NCI-H69 (cell line): ENCODE measurements at regions not wholly inside any gene's neighbourhood (a gene's known extent, or its start where the extent isn't known, plus 50 kb on each side); places are given as distances from the start of the nearest gene placed in this dataset.
"Not testable (repeated sequence)": the region's sequence is repeated elsewhere in the genome, so short reads cannot be mapped to it uniquely, and the experiment has no call there.

Experiments
- DNase-seq: peaks from one replicate; lab custom pipeline; 2025; lab: John Stamatoyannopoulos, UW

DNA sequence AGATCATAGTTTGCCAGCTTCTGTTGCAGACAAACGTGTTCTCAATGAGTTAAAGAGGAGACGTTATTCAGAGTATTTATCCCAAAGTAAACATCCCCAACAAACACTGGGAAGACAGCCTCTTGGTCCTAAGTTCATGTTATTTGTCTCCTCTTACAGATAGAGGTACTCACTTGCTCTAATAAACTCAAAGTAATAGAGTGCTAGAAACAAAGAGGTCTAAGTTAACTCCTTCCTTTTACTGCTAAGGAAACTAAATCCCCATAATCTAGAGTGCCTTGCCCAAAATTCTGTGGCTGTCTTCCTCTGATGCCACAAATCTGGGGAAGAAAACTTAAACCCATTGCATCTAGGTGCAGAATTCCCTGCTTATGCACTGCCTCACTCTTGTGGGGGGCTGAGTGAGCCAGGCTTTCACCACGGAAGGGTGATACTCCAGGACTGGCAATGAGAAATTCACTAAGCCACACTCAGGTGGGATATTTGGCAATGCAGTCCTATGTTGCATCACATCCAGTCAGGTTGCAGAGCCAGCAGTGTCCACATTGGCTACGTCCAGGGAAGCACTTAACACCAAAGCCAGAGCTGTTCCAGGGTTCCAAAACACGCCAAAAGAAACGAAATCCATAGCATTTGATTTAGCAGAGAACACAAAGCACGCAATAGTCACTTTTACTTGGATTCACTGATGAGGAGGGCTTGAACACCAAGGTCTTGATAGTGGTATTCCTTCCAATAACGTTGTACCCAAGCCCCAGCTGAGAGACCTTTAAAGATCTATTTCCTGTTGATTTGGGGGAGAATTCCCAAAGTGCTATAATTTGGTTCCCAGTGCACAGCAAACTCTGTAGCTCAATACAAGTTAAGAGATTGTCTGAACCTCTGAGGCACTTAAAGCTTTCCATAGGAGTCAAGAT, 81.0 kb upstream of the FOXQ1 start:
- no peak for DNase-seq

DNA sequence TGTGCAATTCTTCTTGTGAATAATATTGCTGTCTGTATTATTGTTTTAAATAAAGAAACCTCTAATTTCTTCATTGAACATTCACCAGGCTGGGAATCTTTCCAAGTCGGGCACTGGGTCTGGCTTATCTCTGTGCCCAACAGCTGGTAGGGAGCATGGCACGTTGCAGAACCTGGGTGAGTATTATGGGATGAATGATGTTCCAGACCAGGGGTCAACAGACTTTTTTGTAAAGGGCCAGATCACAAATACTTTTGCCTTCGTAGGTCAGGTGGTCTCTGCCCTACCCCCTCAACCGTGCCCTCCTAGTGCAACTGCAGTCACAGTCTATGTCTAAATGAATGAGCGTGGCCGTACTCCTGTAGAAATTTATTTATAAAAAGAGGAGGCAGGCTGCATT, 81.6 kb upstream of the FOXQ1 start:
- no peak for DNase-seq

DNA sequence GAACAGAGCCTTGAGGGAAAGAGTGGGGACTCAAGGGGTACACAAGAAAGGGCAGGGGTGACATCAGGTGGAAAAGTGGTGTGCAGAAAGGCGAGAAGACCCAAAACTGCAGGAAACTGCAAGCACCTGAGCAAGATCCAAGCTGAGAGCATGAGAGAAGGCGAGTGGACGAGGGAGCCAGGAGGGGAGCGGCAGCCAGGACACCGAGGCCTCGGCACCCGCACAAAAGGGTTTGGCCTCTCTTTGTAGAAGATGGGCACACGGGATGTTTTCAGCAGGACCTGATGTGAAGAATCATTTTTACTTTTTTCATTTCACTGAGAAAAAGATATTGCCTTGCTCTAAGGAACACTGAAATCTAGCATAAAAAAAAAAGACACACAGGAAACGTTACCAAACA, 82.1 kb upstream of the FOXQ1 start:
- DNase-seq, result no peak

DNA sequence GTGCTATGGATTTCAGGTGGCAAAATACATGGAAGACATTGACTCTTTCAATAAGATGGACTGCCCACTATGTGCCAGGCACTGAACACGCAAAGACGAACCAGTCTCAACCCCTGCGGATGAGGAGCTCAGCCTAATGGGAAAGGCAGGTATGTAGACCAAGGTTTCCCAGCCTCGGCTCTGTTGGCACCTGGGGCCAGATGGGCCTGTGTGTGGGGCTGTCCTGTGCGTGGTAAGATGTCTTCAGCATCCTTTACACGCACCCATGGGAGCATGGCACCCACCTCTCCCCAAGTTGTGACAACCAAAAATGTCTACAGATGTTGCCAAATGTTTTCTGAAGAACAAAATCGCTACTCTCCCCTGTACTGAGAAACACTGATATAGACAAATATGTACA, 82.6 kb upstream of the FOXQ1 start:
- DNase-seq, result no peak

DNA sequence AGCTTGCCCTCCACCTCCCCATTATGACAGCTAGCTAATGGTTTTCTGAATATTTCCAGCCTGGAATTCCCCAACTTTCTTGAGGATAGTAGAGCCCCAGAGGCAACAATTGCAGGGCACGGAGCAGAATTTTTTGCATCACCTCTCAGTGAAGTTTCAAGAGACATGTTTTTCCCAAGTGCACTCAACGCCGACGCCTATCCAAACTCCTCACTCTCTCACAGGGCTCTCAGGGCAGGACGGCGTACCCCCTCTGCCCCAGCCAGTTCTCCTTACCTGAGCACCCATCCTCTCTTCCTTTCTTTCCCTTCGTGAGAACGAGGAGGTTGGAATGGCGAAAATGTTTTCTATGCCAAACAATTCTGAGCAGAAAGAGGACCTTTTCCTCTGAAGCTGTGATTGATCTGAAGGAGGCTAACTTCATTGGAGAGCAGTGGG, 83.1 kb upstream of the FOXQ1 start:
- DNase-seq, result no peak

DNA sequence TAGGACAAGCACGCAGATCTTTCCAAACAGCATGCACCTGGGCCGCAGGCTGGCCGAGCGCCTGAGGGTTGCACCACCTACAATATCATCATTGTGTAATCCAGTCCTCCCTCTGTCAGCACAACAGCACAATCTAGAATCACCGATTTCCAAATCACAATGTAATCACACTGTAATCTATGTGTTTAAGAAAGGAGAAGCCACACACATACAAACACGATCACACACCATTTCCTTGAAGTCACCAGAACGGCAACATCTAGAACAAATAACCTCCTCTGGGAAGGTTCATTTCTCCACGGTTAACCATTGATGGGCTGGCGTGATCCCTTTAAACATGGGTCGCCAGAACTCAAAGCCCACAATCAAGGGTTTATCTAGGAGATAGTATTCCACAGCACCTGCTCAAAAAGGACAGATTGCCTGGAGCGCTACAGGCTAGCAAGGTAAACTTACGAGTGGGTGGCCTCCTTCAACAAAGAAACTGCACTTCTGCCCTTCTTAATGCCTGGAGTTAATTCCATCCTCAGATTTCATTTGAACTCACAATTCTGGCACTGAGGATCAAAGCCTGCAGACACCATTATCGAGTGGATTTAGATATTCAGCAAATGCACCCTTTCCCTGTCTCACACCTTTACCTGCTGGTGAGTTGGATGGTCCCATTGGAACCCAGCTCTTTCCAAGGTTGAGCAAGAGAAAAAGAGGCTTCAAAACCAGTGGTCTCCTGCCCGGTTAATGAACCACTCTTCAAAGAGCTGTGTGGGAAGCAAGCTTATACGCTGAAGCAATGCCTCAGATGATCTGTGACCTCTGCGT, 83.8 kb upstream of the FOXQ1 start:
- no peak for DNase-seq

DNA sequence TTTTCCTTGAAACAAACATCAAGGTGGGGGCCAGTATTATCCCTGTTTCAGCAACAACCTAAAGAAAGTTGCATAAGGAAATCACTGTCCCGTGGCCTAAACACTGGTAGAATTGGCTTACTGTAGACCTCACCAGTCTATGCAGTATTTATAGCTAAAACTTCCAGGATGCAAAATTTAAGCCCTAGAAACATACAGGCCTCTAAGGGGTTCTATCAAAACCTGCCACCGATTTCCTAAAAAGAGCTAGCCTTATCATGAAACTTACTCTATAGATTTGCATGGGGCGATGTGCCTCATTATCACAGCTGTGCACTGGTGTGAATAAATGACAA, 84.3 kb upstream of the FOXQ1 start:
- DNase-seq, result no peak

DNA sequence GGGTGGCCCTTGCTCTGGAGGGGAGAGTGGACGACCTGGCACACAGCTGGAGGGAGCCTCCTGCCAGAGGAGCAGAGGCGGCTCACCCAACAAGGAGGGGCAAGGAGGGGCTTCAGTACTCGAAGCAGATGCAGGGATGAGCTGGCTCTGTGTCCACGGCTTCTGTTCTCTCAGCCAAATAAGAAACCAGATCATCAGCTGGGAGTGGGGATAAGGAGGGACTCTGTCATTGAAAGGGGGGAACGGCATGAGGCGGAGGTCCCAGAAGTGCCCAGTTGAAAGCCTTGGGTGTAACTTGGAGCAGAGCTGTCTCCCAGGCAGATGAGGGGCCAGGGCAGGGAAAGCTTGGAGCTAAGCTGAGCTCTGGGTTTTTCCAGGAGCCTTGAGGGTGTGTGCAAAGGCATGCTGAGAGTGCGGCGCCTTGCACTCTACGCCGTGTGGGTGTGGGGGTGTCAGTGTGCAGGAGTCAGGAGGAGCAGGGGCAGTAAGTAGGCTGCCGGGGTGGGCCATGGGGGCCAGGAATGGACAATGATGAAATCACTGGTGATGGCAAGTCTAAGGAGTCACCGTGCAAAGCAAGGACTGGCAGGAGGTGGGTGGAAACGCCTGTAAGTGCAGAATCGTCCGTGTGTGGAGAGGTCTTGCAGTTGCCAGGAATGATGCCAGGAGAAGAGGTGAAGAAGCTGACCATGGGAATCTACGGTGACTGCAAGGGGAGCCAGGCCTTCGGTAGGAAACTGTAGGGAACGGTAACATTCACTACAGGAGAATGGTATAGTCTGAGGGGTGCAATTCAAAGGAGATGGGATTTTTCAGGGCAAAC, 85.4 kb upstream of the FOXQ1 start:
- no peak for DNase-seq

DNA sequence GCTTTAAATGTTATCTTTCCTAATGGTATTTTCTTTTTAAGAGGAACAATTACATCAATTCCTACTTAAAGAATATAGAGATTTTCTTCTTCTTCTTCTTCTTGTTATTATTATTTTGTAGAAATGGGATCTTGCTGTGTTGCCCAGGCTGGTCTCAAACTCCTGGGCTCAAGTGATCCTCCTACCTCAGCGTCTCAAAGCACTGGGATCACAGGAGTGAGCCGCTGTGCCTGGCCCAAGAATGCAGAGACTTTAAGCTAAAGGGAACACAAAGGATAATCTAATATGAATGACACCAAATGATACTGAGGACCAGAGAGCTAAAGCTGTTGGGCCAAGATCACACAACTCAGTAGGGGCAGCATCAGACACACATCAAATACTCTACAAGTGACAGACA, 87.4 kb upstream of the FOXQ1 start:
- no peak for DNase-seq

DNA sequence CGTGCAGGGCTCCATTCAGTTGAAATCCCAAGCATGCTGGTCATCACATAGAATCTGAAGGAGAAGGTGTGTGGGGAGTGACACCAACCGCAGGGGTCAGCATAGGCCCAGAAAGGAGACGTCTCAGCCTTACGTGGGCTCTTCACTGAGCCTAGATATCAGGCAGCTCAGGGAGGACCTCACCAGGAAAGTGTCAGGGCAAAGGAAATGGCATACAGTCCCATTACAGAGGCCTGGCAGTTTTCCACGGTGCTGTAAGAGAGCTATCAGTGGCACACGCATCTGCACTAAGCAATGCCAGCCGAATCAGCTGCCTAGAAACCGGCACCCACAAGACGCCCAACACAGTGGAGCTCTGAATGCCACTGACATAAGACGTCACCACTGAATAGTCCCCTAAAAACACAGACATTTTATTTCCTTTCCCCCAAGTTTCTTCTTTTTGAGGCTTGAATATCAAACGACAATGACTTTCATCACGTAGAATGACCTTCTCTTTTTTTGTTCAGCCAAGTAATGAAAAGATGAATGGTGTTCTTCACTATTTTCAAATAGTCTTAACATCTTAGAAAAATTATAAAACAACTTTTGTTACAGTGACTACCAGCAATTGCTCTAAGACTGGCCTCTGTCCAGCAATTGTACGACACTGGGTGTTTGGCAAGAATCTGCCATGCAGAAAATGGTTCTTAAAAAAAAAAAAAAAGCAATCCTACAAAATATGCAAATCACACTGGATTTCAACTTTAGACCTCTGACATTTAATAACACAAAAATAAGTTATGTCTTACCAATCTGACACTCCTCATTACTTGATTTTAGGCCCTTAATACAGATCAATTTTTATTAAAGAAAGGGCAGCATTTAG, 88.9 kb upstream of the FOXQ1 start:
- no peak for DNase-seq

DNA sequence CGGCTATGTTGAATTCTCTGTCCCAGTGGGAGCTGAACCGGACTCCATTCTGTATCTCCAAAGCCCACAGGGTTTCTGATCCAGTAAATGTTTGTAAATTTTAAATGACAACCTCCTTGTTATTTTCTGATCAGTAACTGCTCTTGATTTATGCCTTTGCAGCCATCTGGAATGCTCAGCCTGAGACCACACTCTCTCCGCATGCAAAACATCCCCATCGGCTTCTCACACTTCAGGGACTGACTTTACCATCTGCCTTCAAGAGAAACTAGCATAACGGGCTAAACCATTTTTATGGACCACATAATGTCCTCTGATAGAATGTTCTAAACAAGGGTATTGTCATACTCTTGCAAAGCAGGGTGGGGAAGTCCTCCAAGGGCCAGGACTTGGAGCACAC, 94.5 kb upstream of the FOXQ1 start:
- DNase-seq, result no peak

DNA sequence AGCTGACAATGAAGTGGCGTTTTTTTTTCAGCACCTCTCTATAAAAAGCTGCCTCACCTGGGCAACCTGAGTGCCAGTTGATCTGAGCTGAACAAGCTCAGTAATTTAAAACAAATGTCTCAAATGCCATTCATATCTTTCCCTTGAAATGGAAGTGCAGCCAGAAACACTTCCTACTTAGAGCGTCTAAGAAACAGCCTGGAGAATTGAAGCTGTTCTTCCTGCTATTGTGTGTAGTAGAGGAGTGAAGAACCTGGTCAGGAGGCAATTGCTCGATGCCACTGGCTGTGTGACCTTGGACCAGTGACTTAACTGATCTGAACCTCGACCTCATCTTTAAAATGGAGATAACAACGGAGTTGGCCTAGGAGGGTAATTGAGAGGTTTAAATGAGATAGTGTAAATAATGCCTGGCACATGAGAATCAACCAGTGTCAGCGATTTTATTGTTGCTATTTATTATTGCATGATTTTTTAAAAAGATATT, 95.4 kb upstream of the FOXQ1 start:
- no peak for DNase-seq

DNA sequence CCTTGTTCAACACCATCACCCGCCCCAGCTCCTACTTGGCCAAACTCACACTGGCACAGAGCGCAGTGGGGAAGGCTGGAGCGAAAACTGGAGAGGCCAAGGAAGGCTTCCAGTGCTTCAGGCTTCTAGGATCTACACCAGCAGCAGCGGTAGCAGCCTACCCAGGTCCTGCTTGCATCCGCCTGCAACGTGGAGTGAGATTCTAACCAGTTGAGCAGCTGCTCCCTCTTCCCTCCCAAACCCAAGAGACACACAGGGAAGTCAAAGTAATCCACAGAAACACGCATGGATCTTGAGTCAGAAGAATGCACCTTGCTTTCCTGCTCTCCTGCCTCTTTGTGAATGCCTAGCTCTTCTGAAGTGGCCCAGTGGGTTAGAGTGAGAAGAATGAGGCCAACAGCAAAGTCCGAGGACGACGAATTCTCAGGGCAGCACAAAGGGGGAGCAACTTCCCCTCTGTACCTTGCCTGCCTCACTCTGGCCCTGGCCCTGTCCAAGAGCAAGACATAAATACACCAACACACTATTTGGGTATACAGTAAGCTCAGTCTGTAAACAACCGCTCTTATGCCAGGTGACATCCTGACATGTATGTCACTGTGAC, 95.9 kb upstream of the FOXQ1 start:
- no peak for DNase-seq

DNA sequence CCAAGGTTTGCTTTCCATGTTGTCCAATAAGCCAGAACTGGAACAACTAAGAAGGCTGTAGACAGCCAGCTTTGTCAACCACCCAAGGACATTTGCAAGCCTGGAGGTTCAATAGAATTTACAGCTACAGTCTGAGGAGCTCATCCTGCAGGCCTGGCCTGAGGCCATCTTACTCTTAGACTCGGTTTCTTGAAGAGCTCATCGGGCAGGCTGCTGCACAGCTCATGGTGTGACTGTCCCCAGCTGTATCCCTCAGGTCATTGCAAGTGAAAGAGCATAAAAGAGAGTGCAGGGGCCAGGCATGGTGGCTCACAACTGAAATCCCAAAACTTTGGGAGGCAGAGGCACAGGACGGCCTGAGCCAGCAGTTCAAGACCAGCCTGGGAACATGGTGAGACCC, 96.9 kb upstream of the FOXQ1 start:
- DNase-seq, result no peak

DNA sequence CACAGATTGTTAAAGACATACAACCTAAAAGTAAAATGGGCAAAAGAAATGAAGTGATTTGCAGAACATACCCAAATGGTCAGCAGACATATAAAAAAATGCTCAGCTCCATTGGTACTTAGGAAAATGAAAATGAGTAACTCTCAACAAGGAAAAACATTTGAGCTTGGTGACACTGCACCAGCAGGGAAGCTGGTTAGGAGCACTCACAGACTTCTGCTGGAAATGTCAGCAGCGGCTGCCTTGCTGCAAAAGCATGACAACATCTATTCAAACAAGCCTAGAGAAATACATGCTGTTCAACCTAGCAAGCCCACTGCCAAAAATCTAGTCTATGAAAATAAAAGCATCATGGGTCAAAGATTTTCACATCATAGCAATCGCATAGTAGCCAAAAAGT, 99.0 kb upstream of the FOXQ1 start:
- no peak for DNase-seq

DNA sequence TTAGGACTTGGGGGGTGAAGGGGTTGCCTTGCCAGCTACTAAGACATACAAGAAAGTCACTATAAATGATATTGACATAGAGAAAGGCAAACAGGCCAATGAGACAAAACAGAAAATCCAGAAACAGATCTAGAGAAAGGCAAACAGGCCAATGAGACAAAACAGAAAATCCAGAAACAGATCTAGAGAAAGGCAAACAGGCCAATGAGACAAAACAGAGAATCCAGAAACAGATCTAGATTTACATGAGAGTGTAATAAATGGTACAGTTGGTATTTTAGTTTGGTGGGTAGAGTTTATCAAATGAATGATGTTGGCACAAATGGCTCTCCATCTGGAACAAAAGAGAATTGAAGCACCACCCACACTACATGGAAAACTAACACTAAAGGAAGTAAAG, 99.8 kb upstream of the FOXQ1 start:
- not testable (repeated sequence) for DNase-seq

DNA sequence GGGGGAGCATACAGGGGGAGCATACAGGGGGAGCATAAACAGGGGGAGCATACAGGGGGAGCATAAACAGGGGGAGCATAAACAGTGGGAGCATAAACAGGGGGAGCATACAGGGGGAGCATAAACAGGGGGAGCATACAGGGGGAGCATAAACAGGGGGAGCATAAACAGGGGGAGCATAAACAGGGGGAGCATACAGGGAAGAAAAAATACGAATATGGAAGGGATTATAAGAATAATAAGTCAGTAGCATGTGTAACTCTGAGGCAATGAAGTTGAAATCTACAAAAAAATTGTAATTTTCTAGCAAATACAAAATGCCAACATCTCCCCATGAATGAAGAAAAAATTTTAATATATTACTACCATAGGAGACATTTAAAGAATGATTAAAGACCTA, 101.3 kb upstream of the FOXQ1 start:
- DNase-seq, result not testable (repeated sequence)

DNA sequence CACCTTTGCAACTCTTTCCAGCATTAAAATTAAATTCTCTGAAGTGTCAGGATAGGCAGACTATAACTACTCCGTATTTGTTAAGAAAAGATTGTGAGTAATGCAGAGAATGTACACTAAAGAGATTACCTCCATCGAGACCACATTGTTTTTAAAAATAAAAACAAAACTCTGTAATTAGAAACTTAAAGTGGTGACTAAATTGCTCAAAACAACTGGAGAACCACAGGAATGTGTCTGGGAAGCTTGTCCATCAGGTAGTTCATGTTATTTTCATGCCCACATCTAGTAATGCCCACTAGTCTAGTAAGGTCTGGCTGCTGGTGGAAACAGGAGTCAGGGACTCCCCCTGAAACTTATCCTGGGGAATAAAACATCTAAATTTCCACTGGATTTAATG, 103.0 kb upstream of the FOXQ1 start:
- no peak for DNase-seq

DNA sequence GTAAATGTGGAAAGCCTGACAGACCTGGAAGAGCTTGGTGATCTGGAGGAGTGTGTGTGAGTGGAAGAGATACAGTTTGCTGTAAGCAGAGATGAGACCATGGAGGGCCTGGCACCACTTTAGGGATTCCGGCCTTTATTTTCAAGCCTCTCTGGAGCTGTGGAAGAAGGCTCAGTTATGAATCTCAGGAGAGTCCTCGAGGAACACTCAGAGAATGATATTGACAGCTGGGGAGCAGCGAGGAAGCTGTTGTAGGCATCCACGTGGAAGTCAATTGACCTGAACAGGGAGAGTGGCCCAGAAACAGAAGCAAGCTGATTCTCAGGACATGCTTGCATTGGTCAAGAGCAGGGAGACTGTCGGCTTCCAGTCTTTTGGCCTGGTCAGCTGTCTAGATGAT, 108.4 kb upstream of the FOXQ1 start:
- DNase-seq, result no peak

DNA sequence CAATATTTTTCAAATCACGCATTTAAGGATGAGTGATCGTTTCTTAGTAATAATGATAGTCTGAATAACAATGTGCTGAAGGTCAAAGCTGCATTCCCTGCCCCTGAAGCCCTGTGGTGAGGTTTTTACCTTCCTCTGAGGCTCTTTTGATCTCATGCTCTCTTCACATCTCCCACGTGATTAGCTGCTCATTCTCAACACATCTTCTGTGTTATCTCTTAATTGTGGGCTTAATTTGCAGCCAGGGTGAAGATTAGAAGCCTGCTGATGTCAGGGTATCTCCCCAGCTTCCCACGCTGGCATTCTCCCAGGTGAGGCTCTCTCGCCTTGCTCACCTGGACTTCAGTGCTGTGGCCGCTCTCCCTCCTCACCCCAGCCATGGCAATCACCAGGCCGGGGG, 109.7 kb upstream of the FOXQ1 start:
- DNase-seq, result no peak
